Spleen (tissue), 11 donors: ENCODE measurements at regions not wholly inside any gene's neighbourhood (a gene's known extent, or its start where the extent isn't known, plus 50 kb on each side); places are given as distances from the start of the nearest gene placed in this dataset.

Experiments used
- DNase-seq: peaks from one replicate; pipeline ENCODE4 v3.0.0-alpha.2; 2020
- H3K27ac ChIP-seq, 8 donors: fragments of 200-600 bp; sonication (generic) in 7 of 8; 1 replicate in 4 of 8; 2 replicates in 4 of 8; pipeline versions ENCODE4 v1.5.0 to v1.8.0; 2016 to 2021; ENCODE audit warnings: inconsistent platforms in 4 of 8, mild to moderate bottlenecking in 4 of 8, moderate library complexity in 1 of 8
- H3K27me3 ChIP-seq, 7 donors: fragments of 200-600 bp; sonication (generic) in 6 of 7; replicated peaks in 1 of 7; 1 replicate in 4 of 7; 2 replicates in 3 of 7; pipeline versions ENCODE4 v1.5.0 to v1.8.0; 2016 to 2021; ENCODE audit warnings: inconsistent platforms in 3 of 7, mild to moderate bottlenecking in 1 of 7
- H3K36me3 ChIP-seq, 6 donors: fragments of 200-600 bp; sonication (generic) in 5 of 6; 1 replicate in 4 of 6; 2 replicates in 2 of 6; pipeline versions ENCODE4 v1.5.0 to v1.8.0; 2016 to 2021; ENCODE audit warnings: inconsistent platforms in 2 of 6
- H3K4me1 ChIP-seq, 6 donors: fragments of 200-600 bp; sonication (generic) in 5 of 6; 1 replicate in 3 of 6; 2 replicates in 3 of 6; pipeline versions ENCODE4 v1.5.0 to v1.8.0; 2016 to 2021; ENCODE audit warnings: inconsistent platforms in 3 of 6
- H3K4me3 ChIP-seq, 8 donors: fragments of 200-600 bp; sonication (generic) in 7 of 8; 1 replicate in 4 of 8; 2 replicates in 4 of 8; pipeline versions ENCODE4 v1.5.0 to v1.8.0; 2016 to 2021; ENCODE audit warnings: inconsistent platforms in 4 of 8, mild to moderate bottlenecking in 4 of 8, moderate library complexity in 2 of 8
- H3K9me3 ChIP-seq, 8 donors: fragments of 200-600 bp; sonication (generic) in 7 of 8; 1 replicate in 4 of 8; 2 replicates in 4 of 8; pipeline versions ENCODE4 v1.5.0 to v1.8.0; 2016 to 2021; ENCODE audit warnings: inconsistent platforms in 4 of 8
- CTCF ChIP-seq, 11 experiments: fragments of 200-600 bp in 7 of 11; fragments of 450-650 bp in 4 of 11; sonication (generic) in 4 of 11; IDR thresholded peaks in 8 of 11; conservative IDR thresholded peaks in 3 of 11; 1 replicate in 7 of 11; 2 replicates in 4 of 11; pipeline versions ENCODE4 v1.4.0 to v1.8.0; 2016 to 2021; ENCODE audit warnings: antibody characterized with exemption in 11 of 11, inconsistent platforms in 4 of 11, mild to moderate bottlenecking in 1 of 11
- POLR2A ChIP-seq, 3 donors: fragments of 450-650 bp; IDR thresholded peaks; one replicate each; pipeline ENCODE4 v1.5.1; 2017; ENCODE audit warnings: antibody characterized with exemption in 3 of 3, mild to moderate bottlenecking in 1 of 3
- POLR2AphosphoS5 ChIP-seq, 3 donors: sonication (generic); formaldehyde crosslinking; IDR thresholded peaks; one replicate each; pipeline ENCODE4 v1.5.1; 2017; ENCODE audit warnings: antibody characterized with exemption in 3 of 3
- WGBS, 5 donors: extraction: QIAGEN DNeasy Blood & Tissue Kit in 3 of 5; methylation state at CpG; one replicate each; pipeline versions ENCODE4 v1.1.5 to v1.1.7; 2013 to 2018; 5-methylcytosine and 5-hydroxymethylcytosine counted together
- intact Hi-C: fragments of 100-400 bp; cut with DNase I; formaldehyde crosslinking; loops from one replicate; pipeline ENCODE4 v1.15.0; 2023; ENCODE audit warnings: low total_unique reads
- donor health status: healthy with polysubstance abuse.
- donor health status: DM: no; HTN: no; CAD: no; lungs with moderate emphysema.
- donor health status: DM: no; HTN: no; CAD: no.
- donor health status: Bipolar disorder and iron deficiency.
- donor health status: healthy.
- donor health status: DM: no; HTN: no; CAD: no.
- donor health status: DM: yes; HTN: yes; CAD: no.

DNA sequence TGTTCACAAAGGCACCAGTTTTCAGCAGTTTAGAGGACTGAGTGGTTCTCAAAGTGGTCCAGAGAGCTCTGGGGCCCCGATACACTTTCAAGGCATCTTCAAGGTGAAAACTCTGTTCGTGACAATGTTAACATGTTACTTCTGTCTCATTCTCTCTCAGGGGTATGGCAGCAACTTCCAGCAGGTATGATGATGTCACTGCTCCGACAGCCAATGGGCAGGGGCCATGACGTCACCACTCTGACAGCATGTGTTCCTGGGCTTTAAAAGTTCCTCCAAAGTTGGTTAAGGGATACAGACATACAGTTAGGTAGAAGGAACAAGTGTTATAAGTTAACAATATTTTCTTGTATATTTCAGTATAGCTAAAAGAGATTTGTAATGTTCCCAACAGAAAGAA is 87.9 kb downstream of the KLF15 start:
- DNase-seq = no peak
- TF ChIP-seq POLR2A (IDR thresholded peaks at IDR 0.05) = no peak
- no peak for TF ChIP-seq CTCF (IDR thresholded peaks at IDR 0.05 in 8 of 11, conservative IDR thresholded peaks at IDR 0.05 in 3 of 11)
- no peak for TF ChIP-seq POLR2AphosphoS5 (IDR thresholded peaks at IDR 0.05)
- no peaks in the 10 kb centered on the region for H3K36me3 ChIP-seq
- H3K27me3 ChIP-seq = peaks cover 0 to 75% (median 11%) of the 10 kb centered on the region in 7 donors
- H3K4me1 ChIP-seq = peaks cover 0 to 17% (median 10%) of the 10 kb centered on the region in 6 donors
- WGBS, 5 donors = 77 to 88% (median 78%) methylated on average over 4 of the region's 4 CpGs
- intact Hi-C loops = no loop called here
- H3K4me3 ChIP-seq = no peak overlapping the region
- H3K27ac ChIP-seq = no peak overlapping the region
- H3K9me3 ChIP-seq = no peaks in the 10 kb centered on the region

DNA sequence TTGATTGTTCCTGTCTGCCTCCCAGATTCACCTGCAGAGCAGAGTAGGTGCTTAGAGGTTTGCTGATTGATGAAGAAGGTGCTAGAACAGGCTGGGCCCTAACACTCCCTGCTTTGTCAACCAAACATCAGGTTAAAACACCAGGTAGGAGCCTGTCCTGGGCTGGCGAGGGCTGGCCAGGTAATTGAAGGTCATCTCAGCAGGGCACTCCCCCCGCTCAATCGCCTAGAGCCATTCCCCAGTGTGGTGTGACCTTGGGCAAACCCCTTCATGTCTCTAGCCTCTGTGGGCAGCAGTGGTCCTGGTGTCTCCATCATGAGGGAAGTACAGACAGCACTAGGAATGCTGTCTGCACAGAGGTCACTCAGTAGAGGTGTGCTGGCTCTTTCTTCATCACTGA is 88.3 kb downstream of the KLF15 start:
- peaks cover 0 to 74% (median 11%) of the 10 kb centered on the region in 7 donors for H3K27me3 ChIP-seq
- WGBS, 5 donors = 71 to 94% (median 85%) methylated on average over 3 of the region's 3 CpGs
- H3K4me3 ChIP-seq = no peak overlapping the region
- no peak overlapping the region for H3K27ac ChIP-seq
- DNase-seq = no peak
- TF ChIP-seq CTCF (IDR thresholded peaks at IDR 0.05 in 8 of 11, conservative IDR thresholded peaks at IDR 0.05 in 3 of 11) (no peak), POLR2AphosphoS5 (IDR thresholded peaks at IDR 0.05) (no peak), POLR2A (IDR thresholded peaks at IDR 0.05) (no peak)
- no peaks in the 10 kb centered on the region for H3K9me3 ChIP-seq
- peaks cover 0 to 17% (median 10%) of the 10 kb centered on the region in 6 donors for H3K4me1 ChIP-seq
- intact Hi-C loops = no loop called here
- H3K36me3 ChIP-seq = no peaks in the 10 kb centered on the region

DNA sequence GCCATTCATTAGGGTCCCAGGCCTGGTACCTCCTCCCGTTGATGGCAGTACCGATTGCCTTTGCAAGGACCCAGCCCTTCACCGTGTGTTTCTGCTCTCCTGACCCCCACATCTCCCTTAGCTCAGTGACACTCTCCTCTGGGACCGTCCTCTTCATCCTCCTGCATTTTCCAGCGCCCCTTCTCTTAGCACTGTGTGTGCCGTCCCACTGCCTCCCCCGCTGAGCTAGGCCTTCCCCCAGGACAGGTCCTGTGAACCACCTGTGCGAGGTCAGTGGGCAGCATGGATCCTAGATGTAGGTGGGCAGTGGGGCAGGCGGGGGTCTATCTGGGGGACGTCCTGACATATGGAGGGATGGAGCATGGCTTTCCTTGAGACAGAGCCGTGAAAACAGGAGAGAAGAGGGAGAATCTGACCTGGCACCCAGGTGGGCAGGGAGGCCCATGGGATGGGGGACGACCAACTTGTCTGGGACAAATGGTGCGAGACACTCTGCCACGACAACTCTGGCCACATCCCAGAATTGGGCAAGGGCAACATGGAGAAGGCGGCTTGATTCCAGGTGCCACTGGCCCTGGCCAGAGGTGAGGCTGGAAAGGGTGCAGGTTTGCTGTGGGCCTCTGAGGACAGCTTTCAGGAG is 87.7 kb upstream of the ALDH1L1 start:
- TF ChIP-seq POLR2AphosphoS5 (IDR thresholded peaks at IDR 0.05) = no peak
- no peak for TF ChIP-seq CTCF (IDR thresholded peaks at IDR 0.05 in 8 of 11, conservative IDR thresholded peaks at IDR 0.05 in 3 of 11)
- no peak for TF ChIP-seq POLR2A (IDR thresholded peaks at IDR 0.05)
- H3K4me1 ChIP-seq = peaks cover 0 to 17% (median 10%) of the 10 kb centered on the region in 6 donors
- WGBS, 5 donors = 66 to 72% (median 67%) methylated on average over 15 of the region's 15 CpGs
- DNase-seq = peak; percentile 42
- peak overlapping the region in 1 of 8 donors; percentile 50 for H3K4me3 ChIP-seq
- intact Hi-C loops = no loop called here
- H3K36me3 ChIP-seq = no peaks in the 10 kb centered on the region
- no peaks in the 10 kb centered on the region for H3K9me3 ChIP-seq
- H3K27me3 ChIP-seq = peaks cover 0 to 73% (median 11%) of the 10 kb centered on the region in 7 donors
- H3K27ac ChIP-seq = peak overlapping the region in 5 of 8 donors; percentile 53 to 73 (median 65)

- Histone ChIP-seq H3K4me1 (peaks cover 0 to 17% (median 10%) of the 10 kb centered on the region in 6 donors), H3K9me3 (no peaks in the 10 kb centered on the region), H3K4me3 (peak overlapping the region in 5 of 8 donors; percentile 6 to 50 (median 23)), H3K27me3 (peaks cover 0 to 77% (median 11%) of the 10 kb centered on the region in 7 donors), H3K36me3 (no peaks in the 10 kb centered on the region), H3K27ac (peak overlapping the region in 7 of 8 donors; percentile 15 to 73 (median 56))
- 3 to 9% (median 5%) methylated on average over 43 to 62 of the region's 62 CpGs for WGBS, 5 donors
- TF ChIP-seq POLR2AphosphoS5 (IDR thresholded peaks at IDR 0.05) = peak; percentile 36 to 75 (median 68)
- no peak for TF ChIP-seq CTCF (IDR thresholded peaks at IDR 0.05 in 8 of 11, conservative IDR thresholded peaks at IDR 0.05 in 3 of 11)
- no peak for DNase-seq
- intact Hi-C loops = no loop called here
Measured at GRCh38 chr3:126267169-126267975, 87.0 kb upstream of the ALDH1L1 start.
